Karpas-422 (cell line): ENCODE measurements at regions not wholly inside any gene's neighbourhood (a gene's known extent, or its start where the extent isn't known, plus 50 kb on each side); places are given as distances from the start of the nearest gene placed in this dataset.

Experiments used
- DNase-seq: peaks from one replicate; pipeline ENCODE4 v3.0.0-alpha.2; 2015
- H2AFZ ChIP-seq: fragments of 200-600 bp; sonication (generic); 2 replicates; pipeline ENCODE4 v1.6.1; 2014; ENCODE audit warnings: antibody characterized with exemption, low read length, mixed read lengths
- H3K27ac ChIP-seq: fragments of 200-600 bp; sonication (generic); 2 replicates; pipeline ENCODE4 v1.5.1; 2014; ENCODE audit warnings: mild to moderate bottlenecking, low read length, moderate library complexity
- H3K27me3 ChIP-seq: fragments of 200-600 bp; sonication (generic); 2 replicates; pipeline ENCODE4 v1.6.1; 2014; ENCODE audit warnings: low read length, mixed read lengths
- H3K36me3 ChIP-seq: fragments of 200-600 bp; sonication (generic); 2 replicates; pipeline ENCODE4 v1.6.1; 2014; ENCODE audit warnings: low read length, mixed read lengths; ENCODE audit not compliant: insufficient read depth
- H3K4me1 ChIP-seq: fragments of 200-600 bp; sonication (generic); 2 replicates; pipeline ENCODE4 v1.6.1; 2014; ENCODE audit warnings: mild to moderate bottlenecking, low read length, mixed read lengths
- H3K4me2 ChIP-seq: fragments of 200-600 bp; sonication (generic); 2 replicates; pipeline ENCODE4 v1.6.1; 2014; ENCODE audit warnings: low read length, low read depth, mild to moderate bottlenecking; ENCODE audit not compliant: poor library complexity, severe bottlenecking
- H3K4me3 ChIP-seq: fragments of 200-600 bp; sonication (generic); 2 replicates; pipeline ENCODE4 v1.5.1; 2014; ENCODE audit warnings: mild to moderate bottlenecking, antibody characterized with exemption, low read length, mixed read lengths
- H3K79me2 ChIP-seq: fragments of 200-600 bp; sonication (generic); 2 replicates; pipeline ENCODE4 v1.6.1; 2014; ENCODE audit warnings: mild to moderate bottlenecking, low read length, mixed read lengths
- H3K9ac ChIP-seq: fragments of 200-600 bp; sonication (generic); 2 replicates; pipeline ENCODE4 v1.6.0; 2014; ENCODE audit warnings: low read length
- H3K9me2 ChIP-seq: fragments of 200-600 bp; sonication (generic), shearing (Covaris generic); replicated peaks from 2 replicates; pipeline ENCODE4 v1.6.0; 2014; ENCODE audit warnings: mild to moderate bottlenecking, low read length, moderate library complexity; ENCODE audit not compliant: insufficient read depth
- H3K9me3 ChIP-seq: fragments of 300-700, 200-600 bp; sonication (generic); 2 replicates; pipeline ENCODE4 v1.6.1; 2014; ENCODE audit warnings: low read length, mixed read lengths
- H4K20me1 ChIP-seq: fragments of 200-600 bp; sonication (generic); 2 replicates; pipeline ENCODE4 v1.6.1; 2014; ENCODE audit warnings: mild to moderate bottlenecking, antibody characterized with exemption, low read length, low read depth; ENCODE audit not compliant: insufficient read depth

- no peak for DNase-seq
- Histone ChIP-seq H3K27ac (no peak overlapping the region), H3K4me3 (no peak overlapping the region), H3K27me3 (no peaks in the 10 kb centered on the region), H3K36me3 (no peaks in the 10 kb centered on the region), H3K9me2 (0 out of 2 replicates have a peak, but pooled peaks cover 2% of the 10 kb centered on the region), H3K4me2 (no peak overlapping the region), H2AFZ (no peak overlapping the region), H3K4me1 (no peaks in the 10 kb centered on the region), H3K9me3 (0 out of 2 replicates have a peak, but pooled peaks cover 2% of the 10 kb centered on the region), H3K79me2 (no peaks in the 10 kb centered on the region), H3K9ac (no peak overlapping the region), H4K20me1 (no peaks in the 10 kb centered on the region)
These were observed 439.4 kb downstream of the GPATCH2 start for GRCh38 chr1:217191441-217191840.

GRCh38 chr1:217190359-217190758 lies 440.5 kb downstream of the GPATCH2 start:
- Histone ChIP-seq H3K36me3 (no peaks in the 10 kb centered on the region), H2AFZ (no peak overlapping the region), H3K79me2 (no peaks in the 10 kb centered on the region), H4K20me1 (no peaks in the 10 kb centered on the region), H3K27me3 (no peaks in the 10 kb centered on the region), H3K4me3 (no peak overlapping the region), H3K9ac (no peak overlapping the region), H3K9me2 (0 out of 2 replicates have a peak, but pooled peaks cover 2% of the 10 kb centered on the region), H3K4me2 (no peak overlapping the region), H3K27ac (no peak overlapping the region), H3K4me1 (no peaks in the 10 kb centered on the region), H3K9me3 (peaks cover 5% of the 10 kb centered on the region; the same call in 1 of the 2 replicates)
- DNase-seq = no peak

- no peak overlapping the region for H3K27ac ChIP-seq
- DNase-seq = no peak
- H2AFZ ChIP-seq = no peak overlapping the region
- H3K4me3 ChIP-seq = no peak overlapping the region
- H3K79me2 ChIP-seq = no peaks in the 10 kb centered on the region
- no peaks in the 10 kb centered on the region for H3K4me1 ChIP-seq
- no peaks in the 10 kb centered on the region for H3K36me3 ChIP-seq
- H4K20me1 ChIP-seq = no peaks in the 10 kb centered on the region
- no peaks in the 10 kb centered on the region for H3K27me3 ChIP-seq
- no peak overlapping the region for H3K9ac ChIP-seq
- H3K4me2 ChIP-seq = no peak overlapping the region
- 0 out of 2 replicates have a peak, but pooled peaks cover 2% of the 10 kb centered on the region for H3K9me2 ChIP-seq
- H3K9me3 ChIP-seq = peaks cover 5% of the 10 kb centered on the region; the same call in 1 of the 2 replicates
These were observed 441.5 kb downstream of the GPATCH2 start for GRCh38 chr1:217189362-217189761.

DNA sequence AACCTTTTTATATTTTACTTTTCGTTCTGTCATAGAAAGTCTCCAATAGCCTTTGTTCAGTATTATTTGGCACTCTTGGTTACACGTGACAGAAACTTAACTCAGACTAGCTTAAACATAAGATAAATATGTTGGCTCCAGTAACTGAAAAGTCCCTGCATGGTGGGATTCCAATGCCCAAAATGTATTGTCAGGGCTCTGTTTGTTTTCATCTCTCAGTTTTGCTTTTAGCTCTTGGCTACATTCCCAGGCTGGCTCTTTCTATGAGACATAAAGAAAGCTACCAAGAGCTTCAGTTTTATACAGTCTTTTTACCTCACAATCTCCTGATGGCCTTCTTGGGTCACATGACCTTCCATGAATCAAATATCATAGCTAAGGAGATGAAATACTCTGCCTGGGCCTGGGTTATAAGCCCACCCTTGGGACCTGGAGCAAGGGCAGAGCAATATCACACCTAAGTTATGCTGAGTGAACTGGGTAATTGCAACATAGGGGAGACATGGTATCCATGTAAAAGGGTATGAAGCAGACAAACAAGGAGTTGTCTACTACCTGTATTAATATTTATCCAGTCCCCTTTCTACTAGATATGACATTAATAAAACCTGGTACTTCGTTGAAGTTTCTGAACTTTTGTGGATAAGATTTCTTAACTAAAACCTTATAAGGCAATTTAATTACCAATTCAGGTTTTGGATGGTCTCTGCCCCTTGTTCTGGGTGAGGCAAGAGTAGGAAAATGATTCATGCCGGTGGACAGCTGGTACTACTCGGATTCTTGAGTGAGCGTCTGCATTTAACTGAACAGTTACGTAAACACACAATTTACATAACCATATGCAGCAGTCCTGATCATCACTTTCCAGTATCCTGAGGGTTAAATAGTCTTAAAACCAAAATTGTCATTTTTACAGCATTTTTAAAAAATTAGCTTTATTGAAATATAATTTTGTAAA lies 442.3 kb downstream of the GPATCH2 start:
- no peak overlapping the region for H3K9ac ChIP-seq
- H4K20me1 ChIP-seq = no peaks in the 10 kb centered on the region
- H2AFZ ChIP-seq = no peak overlapping the region
- 0 out of 2 replicates have a peak, but pooled peaks cover 2% of the 10 kb centered on the region for H3K9me2 ChIP-seq
- H3K27me3 ChIP-seq = no peaks in the 10 kb centered on the region
- no peak overlapping the region for H3K4me2 ChIP-seq
- no peaks in the 10 kb centered on the region for H3K36me3 ChIP-seq
- H3K9me3 ChIP-seq = peaks cover 5% of the 10 kb centered on the region; the same call in 1 of the 2 replicates
- no peak overlapping the region for H3K27ac ChIP-seq
- H3K4me3 ChIP-seq = no peak overlapping the region
- H3K79me2 ChIP-seq = no peaks in the 10 kb centered on the region
- no peak for DNase-seq
- H3K4me1 ChIP-seq = no peaks in the 10 kb centered on the region

DNA sequence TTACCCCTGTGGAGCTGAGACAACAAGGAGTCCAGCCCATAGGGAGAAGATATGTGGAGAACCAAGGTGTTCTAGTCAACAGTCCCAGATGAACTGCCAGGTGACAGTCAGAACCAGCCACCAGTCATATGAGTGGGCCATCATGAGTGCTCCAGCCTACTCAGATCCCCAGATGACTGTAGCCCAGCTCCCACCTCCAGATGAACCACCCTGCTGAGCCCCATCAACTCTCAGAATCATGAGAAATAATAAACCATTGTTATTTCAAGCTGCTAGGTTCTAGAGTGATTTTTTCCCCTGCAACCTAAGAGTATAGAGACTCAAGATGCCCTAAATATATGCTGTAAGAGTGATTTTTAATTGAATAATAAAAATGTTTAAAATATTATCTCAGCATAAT lies 444.2 kb downstream of the GPATCH2 start:
- Histone ChIP-seq H3K9me3 (peaks cover 5% of the 10 kb centered on the region; the same call in 1 of the 2 replicates), H4K20me1 (no peaks in the 10 kb centered on the region), H3K9me2 (0 out of 2 replicates have a peak, but pooled peaks cover 2% of the 10 kb centered on the region), H3K27ac (no peak overlapping the region), H3K27me3 (no peaks in the 10 kb centered on the region), H3K79me2 (no peaks in the 10 kb centered on the region), H3K4me1 (no peaks in the 10 kb centered on the region), H3K4me3 (no peak overlapping the region), H3K9ac (no peak overlapping the region), H2AFZ (no peak overlapping the region), H3K36me3 (no peaks in the 10 kb centered on the region), H3K4me2 (no peak overlapping the region)
- no peak for DNase-seq

- H3K4me3 ChIP-seq = no peak overlapping the region
- DNase-seq = no peak
These were observed 446.0 kb downstream of the GPATCH2 start for GRCh38 chr1:217184854-217185253.

GRCh38 chr1:217182992-217183391 lies 447.9 kb downstream of the GPATCH2 start:
- Histone ChIP-seq H3K9me2 (no peaks in the 10 kb centered on the region), H3K36me3 (no peaks in the 10 kb centered on the region), H3K79me2 (no peaks in the 10 kb centered on the region), H4K20me1 (no peaks in the 10 kb centered on the region), H3K4me3 (no peak overlapping the region), H3K27ac (no peak overlapping the region), H2AFZ (no peak overlapping the region), H3K9me3 (peaks cover 5% of the 10 kb centered on the region; the same call in 1 of the 2 replicates), H3K9ac (no peak overlapping the region), H3K4me1 (no peaks in the 10 kb centered on the region), H3K4me2 (no peak overlapping the region), H3K27me3 (no peaks in the 10 kb centered on the region)
- DNase-seq = no peak

More at GRCh38 chr1:217184854-217185253, 446.0 kb downstream of the GPATCH2 start:
- Histone ChIP-seq H4K20me1 (no peaks in the 10 kb centered on the region), H3K27me3 (no peaks in the 10 kb centered on the region), H3K27ac (no peak overlapping the region), H3K9me3 (peaks cover 5% of the 10 kb centered on the region; the same call in 1 of the 2 replicates), H3K36me3 (no peaks in the 10 kb centered on the region), H3K4me2 (no peak overlapping the region), H3K9me2 (0 out of 2 replicates have a peak, but pooled peaks cover 2% of the 10 kb centered on the region), H2AFZ (no peak overlapping the region), H3K79me2 (no peaks in the 10 kb centered on the region), H3K4me1 (no peaks in the 10 kb centered on the region), H3K9ac (no peak overlapping the region)

DNA sequence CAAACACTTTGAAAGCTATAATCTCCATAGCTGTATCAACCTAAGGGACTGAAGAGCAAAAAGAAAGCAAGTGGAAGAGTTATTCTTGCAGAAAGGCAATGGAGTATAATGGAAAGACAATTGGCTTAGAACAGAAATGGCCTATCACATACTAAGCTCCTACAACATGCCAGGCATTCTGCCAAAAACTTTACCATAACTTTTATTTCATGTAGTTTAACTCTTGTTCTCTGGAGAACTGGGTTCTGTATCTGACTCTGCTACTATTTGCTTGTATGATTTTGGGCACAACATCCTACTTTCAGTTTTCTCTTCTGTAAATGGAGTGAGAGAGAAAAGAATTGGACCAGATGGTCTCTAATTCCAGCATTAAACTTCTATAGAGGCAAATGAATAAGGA lies 449.1 kb downstream of the GPATCH2 start:
- Histone ChIP-seq H3K27me3 (no peaks in the 10 kb centered on the region), H3K79me2 (no peaks in the 10 kb centered on the region), H3K4me2 (no peak overlapping the region), H3K9ac (no peak overlapping the region), H2AFZ (no peak overlapping the region), H3K9me2 (no peaks in the 10 kb centered on the region), H3K4me1 (no peaks in the 10 kb centered on the region), H3K4me3 (no peak overlapping the region), H4K20me1 (no peaks in the 10 kb centered on the region), H3K9me3 (peaks cover 5% of the 10 kb centered on the region; the same call in 1 of the 2 replicates), H3K27ac (no peak overlapping the region), H3K36me3 (no peaks in the 10 kb centered on the region)
- DNase-seq = no peak
